ENCODE measurements at regions not wholly inside any gene's neighbourhood (a gene's known extent, or its start where the extent isn't known, plus 50 kb on each side); places are given as distances from the start of the nearest gene placed in this dataset.

DNA sequence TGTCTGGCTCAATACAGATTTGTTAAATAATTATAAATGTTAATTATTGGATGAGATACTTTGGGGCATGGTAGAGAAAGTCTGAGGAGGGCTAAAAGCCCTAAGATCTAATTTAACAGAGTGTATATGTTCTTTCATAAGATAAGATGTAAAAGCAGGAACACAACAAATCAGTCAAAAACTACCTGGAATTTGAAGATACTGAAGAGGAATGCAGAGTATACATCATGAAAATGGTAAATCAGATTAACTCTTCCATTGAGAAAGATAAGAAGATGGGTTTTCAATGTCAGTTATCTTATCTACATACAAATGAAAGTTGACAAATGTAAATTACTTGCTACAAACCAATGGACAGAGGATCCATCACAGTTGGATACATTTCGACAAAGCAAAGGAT lies 107.3 kb upstream of the NFIB start:
- no peak for TF ChIP-seq YY1 (IDR thresholded peaks at IDR 0.05; ENCODE audit: insufficient read depth, insufficient read length)
- no peak for TF ChIP-seq ZNF274 (IDR thresholded peaks at IDR 0.05; ENCODE audit: low read depth, low read length)
- no peak for TF ChIP-seq SUZ12 (IDR thresholded peaks at IDR 0.05; ENCODE audit: extremely low read depth, insufficient read depth, insufficient read length)

Data from NT2/D1 (cell line).